ENCODE measurements at regions not wholly inside any gene's neighbourhood (a gene's known extent, or its start where the extent isn't known, plus 50 kb on each side); places are given as distances from the start of the nearest gene placed in this dataset.

- TF ChIP-seq, protein P1, sequence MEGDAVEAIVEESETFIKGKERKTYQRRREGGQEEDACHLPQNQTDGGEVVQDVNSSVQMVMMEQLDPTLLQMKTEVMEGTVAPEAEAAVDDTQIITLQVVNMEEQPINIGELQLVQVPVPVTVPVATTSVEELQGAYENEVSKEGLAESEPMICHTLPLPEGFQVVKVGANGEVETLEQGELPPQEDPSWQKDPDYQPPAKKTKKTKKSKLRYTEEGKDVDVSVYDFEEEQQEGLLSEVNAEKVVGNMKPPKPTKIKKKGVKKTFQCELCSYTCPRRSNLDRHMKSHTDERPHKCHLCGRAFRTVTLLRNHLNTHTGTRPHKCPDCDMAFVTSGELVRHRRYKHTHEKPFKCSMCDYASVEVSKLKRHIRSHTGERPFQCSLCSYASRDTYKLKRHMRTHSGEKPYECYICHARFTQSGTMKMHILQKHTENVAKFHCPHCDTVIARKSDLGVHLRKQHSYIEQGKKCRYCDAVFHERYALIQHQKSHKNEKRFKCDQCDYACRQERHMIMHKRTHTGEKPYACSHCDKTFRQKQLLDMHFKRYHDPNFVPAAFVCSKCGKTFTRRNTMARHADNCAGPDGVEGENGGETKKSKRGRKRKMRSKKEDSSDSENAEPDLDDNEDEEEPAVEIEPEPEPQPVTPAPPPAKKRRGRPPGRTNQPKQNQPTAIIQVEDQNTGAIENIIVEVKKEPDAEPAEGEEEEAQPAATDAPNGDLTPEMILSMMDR (conservative IDR thresholded peaks at IDR 0.05; ENCODE audit: low read depth, low read length) = no peak
- TF ChIP-seq EZH2 (IDR thresholded peaks at IDR 0.05; ENCODE audit: low read length, unreplicated experiment) (no peak), EZH2phosphoT487 (IDR thresholded peaks at IDR 0.05; ENCODE audit: borderline replicate concordance, low read length) (no peak)
These were observed 884.4 kb upstream of the SORCS1 start for GRCh38 chr10:108048898-108049297.
